ENCODE measurements at regions not wholly inside any gene's neighbourhood (a gene's known extent, or its start where the extent isn't known, plus 50 kb on each side); places are given as distances from the start of the nearest gene placed in this dataset.

- no peak for TF ChIP-seq EP300 (IDR thresholded peaks at IDR 0.05)
- TF ChIP-seq, protein P1, sequence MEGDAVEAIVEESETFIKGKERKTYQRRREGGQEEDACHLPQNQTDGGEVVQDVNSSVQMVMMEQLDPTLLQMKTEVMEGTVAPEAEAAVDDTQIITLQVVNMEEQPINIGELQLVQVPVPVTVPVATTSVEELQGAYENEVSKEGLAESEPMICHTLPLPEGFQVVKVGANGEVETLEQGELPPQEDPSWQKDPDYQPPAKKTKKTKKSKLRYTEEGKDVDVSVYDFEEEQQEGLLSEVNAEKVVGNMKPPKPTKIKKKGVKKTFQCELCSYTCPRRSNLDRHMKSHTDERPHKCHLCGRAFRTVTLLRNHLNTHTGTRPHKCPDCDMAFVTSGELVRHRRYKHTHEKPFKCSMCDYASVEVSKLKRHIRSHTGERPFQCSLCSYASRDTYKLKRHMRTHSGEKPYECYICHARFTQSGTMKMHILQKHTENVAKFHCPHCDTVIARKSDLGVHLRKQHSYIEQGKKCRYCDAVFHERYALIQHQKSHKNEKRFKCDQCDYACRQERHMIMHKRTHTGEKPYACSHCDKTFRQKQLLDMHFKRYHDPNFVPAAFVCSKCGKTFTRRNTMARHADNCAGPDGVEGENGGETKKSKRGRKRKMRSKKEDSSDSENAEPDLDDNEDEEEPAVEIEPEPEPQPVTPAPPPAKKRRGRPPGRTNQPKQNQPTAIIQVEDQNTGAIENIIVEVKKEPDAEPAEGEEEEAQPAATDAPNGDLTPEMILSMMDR (IDR thresholded peaks at IDR 0.05), result no peak
These were observed 1125.4 kb upstream of the TMPRSS15 start for GRCh38 chr21:19529031-19529430.
